Uterus (tissue), 2 donors: ENCODE measurements at regions not wholly inside any gene's neighbourhood (a gene's known extent, or its start where the extent isn't known, plus 50 kb on each side); places are given as distances from the start of the nearest gene placed in this dataset.

Experiments used
- POLR2A ChIP-seq, 2 donors: fragments of 450-650 bp; IDR thresholded peaks; one replicate each; pipeline ENCODE4 v1.6.1; 2016; ENCODE audit warnings: antibody characterized with exemption in 2 of 2, mild to moderate bottlenecking in 1 of 2, moderate library complexity in 1 of 2
- TF ChIP-seq, protein P1 (sequence below), 4 experiments: fragments of 200-600 bp in 2 of 4; fragments of 450-650 bp in 2 of 4; sonication (generic) in 2 of 4; IDR thresholded peaks; one replicate each; pipeline ENCODE4 v1.5.1; 2016 to 2019; ENCODE audit warnings: antibody characterized with exemption in 4 of 4, mild to moderate bottlenecking in 2 of 4, moderate library complexity in 1 of 4

DNA sequence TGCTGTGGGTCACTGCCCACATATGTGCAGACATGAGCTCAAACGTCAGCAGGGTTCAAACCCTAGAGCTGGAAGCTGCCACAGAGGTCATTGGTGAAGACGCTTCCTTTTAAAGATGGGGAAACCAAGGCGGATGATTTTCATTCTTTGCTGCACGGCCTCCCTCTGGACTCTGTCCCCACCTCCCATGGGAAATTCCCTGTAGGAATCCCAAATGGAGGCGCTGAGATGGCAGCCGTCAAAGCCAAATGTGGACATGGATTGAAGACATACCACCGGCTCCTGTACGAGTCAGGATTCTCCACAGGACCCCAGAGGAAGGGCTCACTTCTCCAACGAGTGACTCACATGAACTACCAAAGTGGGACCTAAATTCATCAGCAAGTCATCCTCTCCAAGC, 286.4 kb downstream of the CRLF2 start:
- TF ChIP-seq, protein P1, sequence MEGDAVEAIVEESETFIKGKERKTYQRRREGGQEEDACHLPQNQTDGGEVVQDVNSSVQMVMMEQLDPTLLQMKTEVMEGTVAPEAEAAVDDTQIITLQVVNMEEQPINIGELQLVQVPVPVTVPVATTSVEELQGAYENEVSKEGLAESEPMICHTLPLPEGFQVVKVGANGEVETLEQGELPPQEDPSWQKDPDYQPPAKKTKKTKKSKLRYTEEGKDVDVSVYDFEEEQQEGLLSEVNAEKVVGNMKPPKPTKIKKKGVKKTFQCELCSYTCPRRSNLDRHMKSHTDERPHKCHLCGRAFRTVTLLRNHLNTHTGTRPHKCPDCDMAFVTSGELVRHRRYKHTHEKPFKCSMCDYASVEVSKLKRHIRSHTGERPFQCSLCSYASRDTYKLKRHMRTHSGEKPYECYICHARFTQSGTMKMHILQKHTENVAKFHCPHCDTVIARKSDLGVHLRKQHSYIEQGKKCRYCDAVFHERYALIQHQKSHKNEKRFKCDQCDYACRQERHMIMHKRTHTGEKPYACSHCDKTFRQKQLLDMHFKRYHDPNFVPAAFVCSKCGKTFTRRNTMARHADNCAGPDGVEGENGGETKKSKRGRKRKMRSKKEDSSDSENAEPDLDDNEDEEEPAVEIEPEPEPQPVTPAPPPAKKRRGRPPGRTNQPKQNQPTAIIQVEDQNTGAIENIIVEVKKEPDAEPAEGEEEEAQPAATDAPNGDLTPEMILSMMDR (IDR thresholded peaks at IDR 0.05): no peak
- TF ChIP-seq POLR2A (IDR thresholded peaks at IDR 0.05): no peak
